COLO668 (cell line): ENCODE measurements at regions not wholly inside any gene's neighbourhood (a gene's known extent, or its start where the extent isn't known, plus 50 kb on each side); places are given as distances from the start of the nearest gene placed in this dataset.

Experiments
- DNase-seq: peaks from one replicate; lab custom pipeline; 2025; ENCODE audit not compliant: unreplicated experiment; lab: John Stamatoyannopoulos, UW

- no peak for DNase-seq
Measured at GRCh38 chr13:26967119-26968038, 204.2 kb downstream of the USP12 start.

- no peak for DNase-seq
Measured at GRCh38 chr13:26966701-26967080, 204.9 kb downstream of the USP12 start.

- DNase-seq, result peak; percentile 88
Measured at GRCh38 chr13:26965952-26966700, 205.5 kb downstream of the USP12 start.

GRCh38 chr13:26964278-26965250, 204.0 kb upstream of the GPR12 start:
- DNase-seq, result peak; percentile 95

GRCh38 chr13:26962671-26963070, 202.1 kb upstream of the GPR12 start:
- peak; percentile 76 for DNase-seq

- peak; percentile 99 for DNase-seq
Measured at GRCh38 chr13:26961890-26962615, 201.5 kb upstream of the GPR12 start.

- no peak for DNase-seq
Measured at GRCh38 chr13:26957182-26957581, 196.6 kb upstream of the GPR12 start.

GRCh38 chr13:26956522-26957142, 196.0 kb upstream of the GPR12 start:
- DNase-seq, result no peak

- no peak for DNase-seq
Measured at GRCh38 chr13:26954976-26955375, 194.4 kb upstream of the GPR12 start.

- DNase-seq, result no peak
Measured at GRCh38 chr13:26953291-26953690, 192.7 kb upstream of the GPR12 start.

GRCh38 chr13:26952551-26953143, 192.1 kb upstream of the GPR12 start:
- no peak for DNase-seq

GRCh38 chr13:26951581-26952177, 191.1 kb upstream of the GPR12 start:
- DNase-seq, result no peak

GRCh38 chr13:26950968-26951367, 190.4 kb upstream of the GPR12 start:
- no peak for DNase-seq

- no peak for DNase-seq
Measured at GRCh38 chr13:26950546-26950945, 190.0 kb upstream of the GPR12 start.

GRCh38 chr13:26949701-26950502, 189.3 kb upstream of the GPR12 start:
- no peak for DNase-seq

- DNase-seq, result no peak
Measured at GRCh38 chr13:26948353-26948752, 187.8 kb upstream of the GPR12 start.

- peak; percentile 54 for DNase-seq
Measured at GRCh38 chr13:26946684-26947343, 186.2 kb upstream of the GPR12 start.

- DNase-seq, result no peak
Measured at GRCh38 chr13:26943748-26944147, 183.2 kb upstream of the GPR12 start.
